Upper lobe of left lung (tissue), 6 donors: ENCODE measurements at regions not wholly inside any gene's neighbourhood (a gene's known extent, or its start where the extent isn't known, plus 50 kb on each side); places are given as distances from the start of the nearest gene placed in this dataset.

Experiments
- ATAC-seq, 2 donors: fragments of 200-7000 bp; cut with Tn5 transposase; one replicate each; pipeline ENCODE4 v1.9.1; 2022; ENCODE audit warnings: mild to moderate bottlenecking in 2 of 2, moderate library complexity in 2 of 2; ENCODE audit not compliant: low FRiP score in 2 of 2
- DNase-seq, 2 donors: peaks; one replicate each; pipeline ENCODE4 v3.0.0-alpha.2; 2019 to 2020
- H3K27ac ChIP-seq, 4 donors: fragments of 200-600 bp; sonication (generic); one replicate each; pipeline ENCODE4 v1.5.1; 2016 to 2019
- H3K27me3 ChIP-seq, 4 donors: fragments of 200-600 bp; sonication (generic); one replicate each; pipeline ENCODE4 v1.5.1; 2017 to 2019
- H3K36me3 ChIP-seq, 4 donors: fragments of 200-600 bp; sonication (generic); one replicate each; pipeline ENCODE4 v1.5.1; 2016 to 2019
- H3K4me1 ChIP-seq, 4 donors: fragments of 200-600 bp; sonication (generic); one replicate each; pipeline ENCODE4 v1.5.1; 2018 to 2019
- H3K4me3 ChIP-seq, 4 donors: fragments of 200-600 bp; sonication (generic); one replicate each; pipeline ENCODE4 v1.5.1; 2017 to 2019; ENCODE audit warnings: mild to moderate bottlenecking in 2 of 4, moderate library complexity in 1 of 4
- H3K9me3 ChIP-seq, 4 donors: fragments of 200-600 bp; sonication (generic); one replicate each; pipeline ENCODE4 v1.5.1; 2018 to 2019
- EP300 ChIP-seq, 4 donors: sonication (generic); formaldehyde crosslinking; IDR thresholded peaks; one replicate each; pipeline ENCODE4 v1.5.1; 2017; ENCODE audit warnings: antibody characterized with exemption in 4 of 4, control low read depth in 2 of 4
- POLR2A ChIP-seq, 4 donors: fragments of 450-650 bp; IDR thresholded peaks; one replicate each; pipeline ENCODE4 v1.5.1; 2016 to 2017; ENCODE audit warnings: antibody characterized with exemption in 4 of 4, mild to moderate bottlenecking in 2 of 4
- POLR2AphosphoS5 ChIP-seq, 2 donors: sonication (generic); formaldehyde crosslinking; IDR thresholded peaks; one replicate each; pipeline ENCODE4 v1.5.1; 2017; ENCODE audit warnings: antibody characterized with exemption in 2 of 2
- WGBS, 2 donors: methylation state at CpG; one replicate each; pipeline ENCODE4 v1.1.5; 2017 to 2018; 5-methylcytosine and 5-hydroxymethylcytosine counted together
- TF ChIP-seq, protein P1 (sequence below), 6 experiments: fragments of 450-650 bp in 4 of 6; fragments of 200-600 bp in 2 of 6; sonication (generic) in 2 of 6; IDR thresholded peaks; one replicate each; pipeline ENCODE4 v1.5.1; 2016 to 2019; ENCODE audit warnings: antibody characterized with exemption in 6 of 6
- donor health status: DM: no; HTN: no; CAD: no; lungs with moderate emphysema.
- donor health status: DM: no; HTN: yes; CAD: no; lungs with severe emphysema.

DNA sequence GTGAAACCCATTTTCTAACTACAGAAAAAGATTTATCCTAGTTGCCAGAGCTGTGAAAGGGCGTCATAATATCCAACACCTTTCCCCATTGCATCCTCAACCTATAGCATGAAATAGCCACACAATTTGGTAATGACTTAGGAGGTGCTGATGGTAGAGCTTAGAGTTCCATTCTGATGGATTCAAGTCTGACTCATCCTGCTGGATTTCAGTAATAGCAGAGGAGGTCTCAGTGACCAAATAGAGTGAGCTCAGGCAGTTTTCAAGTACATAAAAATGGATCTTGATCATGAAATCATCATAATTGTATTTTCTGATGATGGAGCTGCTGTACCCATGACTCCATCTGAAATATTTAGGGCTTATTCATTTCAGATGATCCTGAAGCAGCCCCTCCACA, 270.7 kb upstream of the KLHL29 start:
- ATAC-seq (peak in 1 of 2 donors; percentile 23), DNase-seq (no peak)
- H3K4me3 ChIP-seq = no peak overlapping the region
- H3K27me3 ChIP-seq = no peaks in the 10 kb centered on the region
- TF ChIP-seq POLR2AphosphoS5 (IDR thresholded peaks at IDR 0.05) (no peak), POLR2A (IDR thresholded peaks at IDR 0.05) (no peak), EP300 (IDR thresholded peaks at IDR 0.05) (no peak)
- TF ChIP-seq, protein P1, sequence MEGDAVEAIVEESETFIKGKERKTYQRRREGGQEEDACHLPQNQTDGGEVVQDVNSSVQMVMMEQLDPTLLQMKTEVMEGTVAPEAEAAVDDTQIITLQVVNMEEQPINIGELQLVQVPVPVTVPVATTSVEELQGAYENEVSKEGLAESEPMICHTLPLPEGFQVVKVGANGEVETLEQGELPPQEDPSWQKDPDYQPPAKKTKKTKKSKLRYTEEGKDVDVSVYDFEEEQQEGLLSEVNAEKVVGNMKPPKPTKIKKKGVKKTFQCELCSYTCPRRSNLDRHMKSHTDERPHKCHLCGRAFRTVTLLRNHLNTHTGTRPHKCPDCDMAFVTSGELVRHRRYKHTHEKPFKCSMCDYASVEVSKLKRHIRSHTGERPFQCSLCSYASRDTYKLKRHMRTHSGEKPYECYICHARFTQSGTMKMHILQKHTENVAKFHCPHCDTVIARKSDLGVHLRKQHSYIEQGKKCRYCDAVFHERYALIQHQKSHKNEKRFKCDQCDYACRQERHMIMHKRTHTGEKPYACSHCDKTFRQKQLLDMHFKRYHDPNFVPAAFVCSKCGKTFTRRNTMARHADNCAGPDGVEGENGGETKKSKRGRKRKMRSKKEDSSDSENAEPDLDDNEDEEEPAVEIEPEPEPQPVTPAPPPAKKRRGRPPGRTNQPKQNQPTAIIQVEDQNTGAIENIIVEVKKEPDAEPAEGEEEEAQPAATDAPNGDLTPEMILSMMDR (IDR thresholded peaks at IDR 0.05) = no peak
- H3K9me3 ChIP-seq = no peaks in the 10 kb centered on the region
- no peaks in the 10 kb centered on the region for H3K4me1 ChIP-seq
- no peak overlapping the region for H3K27ac ChIP-seq
- 53 to 57% methylated on average over 1 of the region's 1 CpG for WGBS, 2 donors
- H3K36me3 ChIP-seq = no peaks in the 10 kb centered on the region

DNA sequence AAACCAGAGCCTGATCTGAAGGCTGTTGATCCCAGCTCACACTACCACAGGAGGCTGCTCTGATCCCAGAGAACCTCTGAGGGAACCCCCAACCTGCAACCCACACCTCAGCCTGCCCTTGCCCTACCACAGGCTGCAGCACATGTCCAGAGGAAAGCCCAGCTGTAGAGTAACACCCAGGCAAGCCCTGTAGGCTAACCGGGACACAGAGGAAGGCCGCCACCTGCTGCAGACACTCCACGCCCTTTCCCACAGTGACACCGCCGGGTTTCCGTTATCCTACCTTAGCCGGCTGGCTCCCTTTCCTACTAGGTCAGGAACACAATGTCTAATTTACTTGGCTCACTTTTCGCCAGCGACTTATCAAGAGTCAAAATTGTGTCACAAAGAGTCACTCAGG, 266.7 kb upstream of the KLHL29 start:
- TF ChIP-seq EP300 (IDR thresholded peaks at IDR 0.05) (no peak), POLR2AphosphoS5 (IDR thresholded peaks at IDR 0.05) (no peak), POLR2A (IDR thresholded peaks at IDR 0.05) (no peak)
- TF ChIP-seq, protein P1 (IDR thresholded peaks at IDR 0.05) = no peak
- no peak for ATAC-seq
- 94 to 96% methylated on average over 9 of the region's 9 CpGs for WGBS, 2 donors
- Histone ChIP-seq H3K27me3 (no peaks in the 10 kb centered on the region), H3K9me3 (no peaks in the 10 kb centered on the region), H3K36me3 (no peaks in the 10 kb centered on the region), H3K4me1 (no peaks in the 10 kb centered on the region), H3K27ac (no peak overlapping the region), H3K4me3 (no peak overlapping the region)
- DNase-seq = no peak

DNA sequence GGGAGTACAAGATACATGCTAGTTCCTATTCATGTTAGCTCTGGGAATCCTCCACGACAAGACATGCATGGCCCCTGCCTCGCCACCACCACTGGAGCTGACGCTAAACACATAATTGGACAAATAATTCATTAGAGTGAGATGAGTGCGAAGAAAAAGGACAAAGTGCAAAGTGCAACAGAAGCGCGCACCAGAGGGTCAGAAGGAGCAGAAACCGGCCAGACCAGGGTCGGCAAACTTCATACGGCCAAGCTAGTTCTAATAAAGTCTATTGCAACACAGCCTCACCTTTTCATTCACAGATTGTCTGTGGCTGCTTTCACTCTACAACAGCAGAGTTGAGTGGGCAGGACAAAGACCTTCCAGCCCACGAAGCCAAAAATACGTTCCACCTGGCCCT, 266.1 kb upstream of the KLHL29 start:
- TF ChIP-seq, protein P1 (IDR thresholded peaks at IDR 0.05) = no peak
- TF ChIP-seq POLR2AphosphoS5 (IDR thresholded peaks at IDR 0.05) (no peak), EP300 (IDR thresholded peaks at IDR 0.05) (no peak), POLR2A (IDR thresholded peaks at IDR 0.05) (no peak)
- no peaks in the 10 kb centered on the region for H3K9me3 ChIP-seq
- WGBS, 2 donors = 90 to 92% methylated on average over 11 of the region's 11 CpGs
- no peak overlapping the region for H3K4me3 ChIP-seq
- ATAC-seq (no peak), DNase-seq (no peak)
- no peak overlapping the region for H3K27ac ChIP-seq
- H3K27me3 ChIP-seq = no peaks in the 10 kb centered on the region
- no peaks in the 10 kb centered on the region for H3K36me3 ChIP-seq
- no peaks in the 10 kb centered on the region for H3K4me1 ChIP-seq

DNA sequence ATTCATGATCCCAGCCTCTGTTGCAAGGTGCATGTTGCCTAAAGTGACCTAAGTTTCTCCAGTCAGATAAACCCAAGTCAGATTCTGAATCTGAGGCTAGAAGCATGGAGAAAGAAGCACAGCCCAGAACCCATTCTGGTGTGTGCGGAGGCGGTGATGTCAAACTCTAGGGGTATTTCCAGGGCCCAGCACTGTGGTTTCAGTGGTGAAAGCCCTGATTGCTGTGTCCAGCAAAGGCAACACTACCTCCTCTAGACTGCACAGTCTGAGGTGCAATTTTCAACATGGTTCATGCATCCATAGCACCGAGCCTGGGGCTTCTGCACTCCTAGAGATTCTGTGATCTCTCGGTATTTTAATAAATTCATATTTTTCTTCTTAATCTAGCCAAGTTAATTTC, 264.8 kb upstream of the KLHL29 start:
- no peak for TF ChIP-seq EP300 (IDR thresholded peaks at IDR 0.05)
- TF ChIP-seq, protein P1 (IDR thresholded peaks at IDR 0.05) = no peak
- TF ChIP-seq POLR2A (IDR thresholded peaks at IDR 0.05) = no peak
- TF ChIP-seq POLR2AphosphoS5 (IDR thresholded peaks at IDR 0.05) = no peak
- no peaks in the 10 kb centered on the region for H3K27me3 ChIP-seq
- no peak for DNase-seq
- no peak overlapping the region for H3K4me3 ChIP-seq
- ATAC-seq = no peak
- no peaks in the 10 kb centered on the region for H3K9me3 ChIP-seq
- H3K27ac ChIP-seq = no peak overlapping the region
- no peaks in the 10 kb centered on the region for H3K36me3 ChIP-seq
- H3K4me1 ChIP-seq = no peaks in the 10 kb centered on the region
- 91 to 94% methylated on average over 4 of the region's 4 CpGs for WGBS, 2 donors

DNA sequence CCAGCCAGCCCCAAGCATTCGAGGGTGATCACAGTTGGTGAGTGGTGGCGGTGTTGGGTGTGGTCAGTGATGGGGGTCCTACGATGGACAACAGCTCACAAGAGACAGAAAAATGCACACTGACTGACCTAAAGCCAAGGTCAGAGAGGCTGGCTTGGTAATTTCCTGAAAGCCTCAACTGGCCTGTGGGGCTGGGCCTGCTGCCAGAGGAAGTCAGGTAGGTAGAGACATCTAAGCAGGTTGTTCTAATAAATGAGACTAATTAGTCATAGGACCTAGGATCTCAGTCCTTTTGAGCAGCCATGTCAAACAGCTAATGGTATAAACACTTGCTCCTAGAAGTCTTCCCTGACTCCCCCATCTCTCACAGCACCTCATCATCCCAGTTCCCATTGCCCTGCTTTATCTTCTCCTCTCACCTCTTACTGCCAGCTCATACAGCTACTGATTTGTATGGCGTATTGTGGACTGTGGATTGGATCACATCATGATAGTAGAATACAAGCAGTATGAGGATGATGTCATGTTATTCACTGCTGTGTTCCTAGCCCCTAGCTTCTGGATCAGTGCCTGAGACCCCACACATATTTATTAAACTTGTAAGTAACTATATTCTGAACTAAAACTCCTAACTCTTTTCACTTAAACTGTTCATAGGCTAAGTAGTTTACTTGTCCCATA, 262.9 kb upstream of the KLHL29 start:
- Histone ChIP-seq H3K36me3 (no peaks in the 10 kb centered on the region), H3K27me3 (no peaks in the 10 kb centered on the region), H3K4me1 (no peaks in the 10 kb centered on the region), H3K9me3 (no peaks in the 10 kb centered on the region), H3K4me3 (no peak overlapping the region), H3K27ac (no peak overlapping the region)
- 82 to 86% methylated on average over 4 of the region's 4 CpGs for WGBS, 2 donors
- no peak for DNase-seq
- TF ChIP-seq POLR2A (IDR thresholded peaks at IDR 0.05) (no peak), POLR2AphosphoS5 (IDR thresholded peaks at IDR 0.05) (no peak), EP300 (IDR thresholded peaks at IDR 0.05) (no peak)
- TF ChIP-seq, protein P1 (IDR thresholded peaks at IDR 0.05) = no peak
- no peak for ATAC-seq
